ENCODE measurements at regions not wholly inside any gene's neighbourhood (a gene's known extent, or its start where the extent isn't known, plus 50 kb on each side); places are given as distances from the start of the nearest gene placed in this dataset.

GRCh38 chr18:2303517-2304238 is 267.6 kb downstream of the METTL4 start:
- DNase-seq (ENCODE audit: low read depth) = peak; percentile 52

GRCh38 chr18:2304378-2305175 is 266.7 kb downstream of the METTL4 start:
- peak; percentile 55 for DNase-seq (ENCODE audit: low read depth)

- DNase-seq (ENCODE audit: low read depth) = no peak
These were observed 264.7 kb downstream of the METTL4 start for GRCh38 chr18:2306606-2307005.

GRCh38 chr18:2310886-2311285 is 260.4 kb downstream of the METTL4 start:
- no peak for DNase-seq (ENCODE audit: low read depth)

GRCh38 chr18:2312440-2312839 is 258.9 kb downstream of the METTL4 start:
- DNase-seq (ENCODE audit: low read depth) = no peak

- DNase-seq (ENCODE audit: low read depth) = no peak
These were observed 258.0 kb downstream of the METTL4 start for GRCh38 chr18:2313332-2313731.

- DNase-seq (ENCODE audit: low read depth) = no peak
These were observed 255.1 kb downstream of the METTL4 start for GRCh38 chr18:2316082-2316750.

GRCh38 chr18:2316751-2317696 is 254.3 kb downstream of the METTL4 start:
- DNase-seq (ENCODE audit: low read depth) = no peak

- DNase-seq (ENCODE audit: low read depth) = no peak
These were observed 246.8 kb downstream of the METTL4 start for GRCh38 chr18:2324459-2324858.

- peak; percentile 5 for DNase-seq (ENCODE audit: low read depth)
These were observed 245.9 kb downstream of the METTL4 start for GRCh38 chr18:2325308-2325849.

- DNase-seq (ENCODE audit: low read depth) = no peak
These were observed 245.4 kb downstream of the METTL4 start for GRCh38 chr18:2325933-2326332.

GRCh38 chr18:2326999-2327398 is 244.3 kb downstream of the METTL4 start:
- no peak for DNase-seq (ENCODE audit: low read depth)

GRCh38 chr18:2330764-2331163 is 240.5 kb downstream of the METTL4 start:
- DNase-seq (ENCODE audit: low read depth) = no peak

GRCh38 chr18:2331491-2331890 is 239.8 kb downstream of the METTL4 start:
- no peak for DNase-seq (ENCODE audit: low read depth)

- no peak for DNase-seq (ENCODE audit: low read depth)
These were observed 234.5 kb downstream of the METTL4 start for GRCh38 chr18:2336690-2337392.

- DNase-seq (ENCODE audit: low read depth) = peak; percentile 45
These were observed 233.7 kb downstream of the METTL4 start for GRCh38 chr18:2337552-2338141.

GRCh38 chr18:2338601-2339000 is 232.7 kb downstream of the METTL4 start:
- DNase-seq (ENCODE audit: low read depth) = no peak

- no peak for DNase-seq (ENCODE audit: low read depth)
These were observed 231.0 kb downstream of the METTL4 start for GRCh38 chr18:2340335-2340734.

- no peak for DNase-seq (ENCODE audit: low read depth)
These were observed 223.3 kb downstream of the METTL4 start for GRCh38 chr18:2348003-2348402.

All from LHCN-M2 (cell line).